Astrocyte of the cerebellum (primary cell): ENCODE measurements at regions not wholly inside any gene's neighbourhood (a gene's known extent, or its start where the extent isn't known, plus 50 kb on each side); places are given as distances from the start of the nearest gene placed in this dataset.

ENCODE experiments used
- DNase-seq: peaks from one replicate; pipeline ENCODE4 v3.0.0-alpha.2; 2011; ENCODE audit warnings: low read depth
- H3K4me3 ChIP-seq: 2 replicates; pipeline ENCODE4 v1.5.1; 2011; ENCODE audit warnings: mild to moderate bottlenecking, low read depth, low read length, moderate library complexity
- CTCF ChIP-seq: IDR thresholded peaks from 2 replicates; pipeline ENCODE4 v1.5.1; 2012; ENCODE audit warnings: low read length, low read depth, moderate library complexity, mild to moderate bottlenecking; ENCODE audit errors: missing control alignments
- in situ Hi-C: cut with HindIII; loops from 2 replicates; pipeline ENCODE4 v1.10.0; 2017; ENCODE audit warnings: low sequenced_read_pairs

GRCh38 chr13:40460116-40460515 is 206.3 kb downstream of the FOXO1 start:
- TF ChIP-seq CTCF = no peak
- DNase-seq = no peak
- in situ Hi-C loops = no loop called here
- no peak overlapping the region for H3K4me3 ChIP-seq

- no peak overlapping the region for H3K4me3 ChIP-seq
- in situ Hi-C loops = no loop called here
- no peak for DNase-seq
- no peak for TF ChIP-seq CTCF
These were observed 202.0 kb downstream of the FOXO1 start for GRCh38 chr13:40464337-40465014.

GRCh38 chr13:40465015-40465390 is 201.4 kb downstream of the FOXO1 start:
- no peak for TF ChIP-seq CTCF
- DNase-seq = no peak
- no peak overlapping the region for H3K4me3 ChIP-seq
- in situ Hi-C loops = no loop called here

- no peak for TF ChIP-seq CTCF
- no peak for DNase-seq
- in situ Hi-C loops = no loop called here
- H3K4me3 ChIP-seq = no peak overlapping the region
These were observed 200.2 kb downstream of the FOXO1 start for GRCh38 chr13:40466272-40466671.

GRCh38 chr13:40468227-40468838 is 198.1 kb downstream of the FOXO1 start:
- in situ Hi-C loops = no loop called here
- no peak for DNase-seq
- no peak for TF ChIP-seq CTCF
- H3K4me3 ChIP-seq = no peak overlapping the region

- H3K4me3 ChIP-seq = no peak overlapping the region
- DNase-seq = no peak
- no peak for TF ChIP-seq CTCF
- in situ Hi-C loops = no loop called here
These were observed 196.7 kb downstream of the FOXO1 start for GRCh38 chr13:40469581-40470310.
